Ovary (tissue), 3 donors: ENCODE measurements at regions not wholly inside any gene's neighbourhood (a gene's known extent, or its start where the extent isn't known, plus 50 kb on each side); places are given as distances from the start of the nearest gene placed in this dataset.

Source experiments
- EP300 ChIP-seq: sonication (generic); formaldehyde crosslinking; IDR thresholded peaks from one replicate; pipeline ENCODE4 v1.6.1; 2017; ENCODE audit warnings: antibody characterized with exemption
- TF ChIP-seq, protein P1 (sequence below), 3 donors: fragments of 450-650 bp in 2 of 3; fragments of 200-600 bp in 1 of 3; IDR thresholded peaks; one replicate each; pipeline versions ENCODE4 v1.5.1 to v1.8.0; 2016 to 2022; ENCODE audit warnings: antibody characterized with exemption in 3 of 3, mild to moderate bottlenecking in 1 of 3
- donor health status: DM: no; HTN: no; CAD: no.

GRCh38 chr3:29080967-29081366, 199.9 kb upstream of the RBMS3 start:
- TF ChIP-seq, protein P1, sequence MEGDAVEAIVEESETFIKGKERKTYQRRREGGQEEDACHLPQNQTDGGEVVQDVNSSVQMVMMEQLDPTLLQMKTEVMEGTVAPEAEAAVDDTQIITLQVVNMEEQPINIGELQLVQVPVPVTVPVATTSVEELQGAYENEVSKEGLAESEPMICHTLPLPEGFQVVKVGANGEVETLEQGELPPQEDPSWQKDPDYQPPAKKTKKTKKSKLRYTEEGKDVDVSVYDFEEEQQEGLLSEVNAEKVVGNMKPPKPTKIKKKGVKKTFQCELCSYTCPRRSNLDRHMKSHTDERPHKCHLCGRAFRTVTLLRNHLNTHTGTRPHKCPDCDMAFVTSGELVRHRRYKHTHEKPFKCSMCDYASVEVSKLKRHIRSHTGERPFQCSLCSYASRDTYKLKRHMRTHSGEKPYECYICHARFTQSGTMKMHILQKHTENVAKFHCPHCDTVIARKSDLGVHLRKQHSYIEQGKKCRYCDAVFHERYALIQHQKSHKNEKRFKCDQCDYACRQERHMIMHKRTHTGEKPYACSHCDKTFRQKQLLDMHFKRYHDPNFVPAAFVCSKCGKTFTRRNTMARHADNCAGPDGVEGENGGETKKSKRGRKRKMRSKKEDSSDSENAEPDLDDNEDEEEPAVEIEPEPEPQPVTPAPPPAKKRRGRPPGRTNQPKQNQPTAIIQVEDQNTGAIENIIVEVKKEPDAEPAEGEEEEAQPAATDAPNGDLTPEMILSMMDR (IDR thresholded peaks at IDR 0.05), result no peak
- TF ChIP-seq EP300, result no peak
